HG02852 (cell line): ENCODE measurements at regions not wholly inside any gene's neighbourhood (a gene's known extent, or its start where the extent isn't known, plus 50 kb on each side); places are given as distances from the start of the nearest gene placed in this dataset.

Experiments
- ATAC-seq: cut with Tn5 transposase; IDR thresholded peaks from one replicate; pipeline ENCODE4 v1.9.1; 2021; ENCODE audit warnings: mild to moderate bottlenecking, moderate library complexity; ENCODE audit not compliant: unreplicated experiment

DNA sequence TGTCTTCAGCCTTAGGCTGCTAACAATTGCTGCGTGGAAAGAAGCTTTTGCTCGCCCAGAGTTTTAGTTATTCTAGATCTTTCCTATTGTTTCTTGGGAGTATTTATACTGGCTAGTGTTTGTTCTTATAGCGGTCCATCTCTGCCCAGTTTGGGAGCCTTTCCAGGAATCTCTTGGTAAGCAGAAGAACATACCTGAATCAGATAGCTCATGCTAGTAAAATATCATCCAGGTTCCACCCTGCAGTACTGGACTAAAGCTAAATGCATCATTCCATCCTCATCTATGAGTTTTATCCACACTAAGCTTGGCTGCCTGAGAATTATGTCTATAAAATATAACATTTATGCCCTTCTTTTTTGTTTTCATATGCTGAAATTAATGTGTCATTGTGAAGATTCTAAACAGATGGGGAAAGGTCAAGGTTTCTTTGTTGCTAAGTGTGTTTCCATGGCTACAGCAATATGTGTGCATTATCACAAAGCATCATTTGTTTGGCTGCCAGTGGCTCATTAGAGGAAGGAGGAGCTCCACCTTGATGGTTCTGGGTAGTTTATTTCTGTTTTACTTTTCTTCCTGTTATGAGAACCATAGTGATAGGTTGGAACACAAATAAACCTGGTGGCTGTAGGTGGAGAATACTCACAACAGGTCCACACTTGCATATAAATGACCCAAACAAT, 182.8 kb downstream of the PIK3C3 start:
- no peak for ATAC-seq

DNA sequence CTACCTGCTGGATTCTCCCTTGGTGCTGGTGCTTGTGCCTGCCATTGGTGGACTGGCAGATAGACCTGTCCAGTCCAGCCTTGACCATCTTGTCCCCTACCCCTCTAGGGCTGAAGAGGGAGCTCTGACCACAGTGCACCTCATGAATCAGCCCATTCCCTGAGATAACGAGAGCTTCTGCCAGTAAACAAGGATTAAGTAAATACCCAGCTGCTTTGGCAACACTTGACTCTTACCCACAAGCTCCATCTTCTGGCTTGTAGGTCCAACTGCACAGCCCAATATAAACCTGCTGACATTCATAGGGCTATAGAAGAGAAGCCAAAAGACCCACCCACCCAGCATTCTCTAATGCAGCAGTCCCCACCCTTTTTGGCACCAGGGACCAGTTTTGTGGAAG, 186.4 kb downstream of the PIK3C3 start:
- no peak for ATAC-seq

DNA sequence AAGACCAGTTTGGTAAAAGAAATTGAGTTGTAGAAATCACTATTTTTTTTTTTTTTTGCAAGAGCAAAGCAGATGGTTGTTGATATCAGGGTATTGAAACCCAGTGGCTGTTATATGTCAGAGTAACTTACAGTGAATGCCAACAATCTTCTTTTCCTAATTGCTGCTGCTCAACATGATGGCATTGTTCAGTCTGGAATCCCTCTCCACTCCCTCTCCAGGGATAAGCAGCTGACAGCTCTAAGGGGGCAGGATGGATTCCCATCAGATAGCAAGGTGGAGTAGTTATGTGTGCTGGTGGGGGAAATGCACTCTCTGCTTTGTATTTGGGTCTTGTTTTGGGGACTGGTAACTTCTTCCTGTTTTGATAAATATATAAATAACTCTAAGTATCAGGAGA, 200.0 kb downstream of the PIK3C3 start:
- ATAC-seq = no peak

DNA sequence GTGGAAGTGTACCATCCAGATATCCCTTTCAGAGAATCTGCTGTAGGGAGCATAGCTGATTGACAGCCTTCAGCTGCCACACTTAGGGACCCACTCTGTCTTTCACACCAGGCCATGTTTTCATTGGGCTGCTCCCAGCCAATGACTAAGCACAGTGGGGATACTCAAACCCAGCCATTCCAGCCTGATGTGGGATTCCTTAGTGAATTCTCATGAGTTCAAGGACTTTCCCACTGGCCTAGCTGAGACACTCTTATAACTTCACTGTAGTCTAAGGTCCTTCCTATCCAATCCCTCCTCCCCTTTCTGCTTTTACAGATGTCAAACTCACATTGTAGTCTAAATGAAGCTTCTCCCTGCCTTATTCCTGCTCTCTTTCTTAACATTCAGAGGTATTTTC, 201.2 kb downstream of the PIK3C3 start:
- ATAC-seq = no peak

DNA sequence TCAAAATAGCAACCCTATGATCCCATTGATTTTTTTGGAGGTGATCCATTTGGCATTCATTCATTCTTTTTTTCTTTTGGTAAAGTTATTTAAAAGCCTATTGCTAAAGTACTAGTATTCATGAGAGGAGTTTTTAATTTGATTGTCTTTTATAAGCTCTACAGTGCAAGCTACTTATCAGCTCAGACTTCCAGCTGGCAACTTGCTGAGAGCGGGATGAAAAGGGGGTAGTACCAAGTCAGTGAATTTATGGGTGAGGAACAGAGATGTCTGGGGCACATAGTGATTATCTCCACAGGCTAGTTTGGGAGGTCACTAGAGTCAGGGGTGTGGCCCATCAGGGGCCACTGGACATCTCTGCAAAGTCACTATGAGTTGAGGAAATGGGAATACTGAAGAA, 202.4 kb downstream of the PIK3C3 start:
- no peak for ATAC-seq

- ATAC-seq = no peak
Measured at GRCh38 chr18:42157878-42158277, 202.8 kb downstream of the PIK3C3 start.

- ATAC-seq = no peak
Measured at GRCh38 chr18:42159146-42159545, 204.1 kb downstream of the PIK3C3 start.

DNA sequence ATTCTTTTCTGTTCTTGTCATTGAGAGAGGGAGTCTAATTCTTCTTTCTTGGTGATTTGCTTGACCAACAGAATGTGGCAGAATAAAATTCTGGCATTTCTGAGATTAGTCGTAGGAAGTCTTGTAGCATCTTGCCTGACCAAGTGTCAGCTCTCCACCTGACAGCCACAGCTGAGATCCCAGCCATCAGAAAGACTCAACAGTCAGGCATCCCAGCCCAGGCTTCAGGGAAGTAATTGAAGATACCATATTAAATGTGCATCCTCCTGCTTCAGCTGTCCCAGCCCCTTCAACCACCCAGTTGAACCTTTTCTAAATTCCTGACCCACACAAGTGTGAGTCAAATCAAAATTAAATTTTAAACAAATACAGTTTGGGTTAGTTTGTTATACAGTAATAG, 208.3 kb downstream of the PIK3C3 start:
- no peak for ATAC-seq

- ATAC-seq = no peak
Measured at GRCh38 chr18:42164556-42164955, 209.5 kb downstream of the PIK3C3 start.

GRCh38 chr18:42165922-42166513, 211.0 kb downstream of the PIK3C3 start:
- ATAC-seq = no peak

DNA sequence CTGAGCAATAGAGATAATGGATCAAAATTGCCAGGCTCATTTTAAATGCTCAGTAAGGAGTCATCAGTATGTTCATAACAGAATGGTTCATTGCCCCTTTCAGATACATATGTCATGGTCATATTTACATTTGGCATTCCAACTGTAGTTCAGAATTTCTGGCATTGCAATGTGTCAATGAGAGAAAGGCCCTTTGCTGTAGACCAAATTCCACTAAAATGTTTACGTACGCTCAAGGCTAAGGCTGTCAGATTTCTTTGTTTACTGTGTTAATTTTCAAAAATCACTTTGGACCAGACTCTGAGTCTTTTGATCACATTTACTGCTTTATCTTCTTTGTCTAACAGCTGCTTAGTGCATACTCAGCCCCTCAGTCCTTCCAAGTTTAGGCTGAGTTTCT, 213.5 kb downstream of the PIK3C3 start:
- ATAC-seq = no peak

- no peak for ATAC-seq
Measured at GRCh38 chr18:42168907-42169306, 213.9 kb downstream of the PIK3C3 start.

- no peak for ATAC-seq
Measured at GRCh38 chr18:42174909-42175308, 219.9 kb downstream of the PIK3C3 start.

DNA sequence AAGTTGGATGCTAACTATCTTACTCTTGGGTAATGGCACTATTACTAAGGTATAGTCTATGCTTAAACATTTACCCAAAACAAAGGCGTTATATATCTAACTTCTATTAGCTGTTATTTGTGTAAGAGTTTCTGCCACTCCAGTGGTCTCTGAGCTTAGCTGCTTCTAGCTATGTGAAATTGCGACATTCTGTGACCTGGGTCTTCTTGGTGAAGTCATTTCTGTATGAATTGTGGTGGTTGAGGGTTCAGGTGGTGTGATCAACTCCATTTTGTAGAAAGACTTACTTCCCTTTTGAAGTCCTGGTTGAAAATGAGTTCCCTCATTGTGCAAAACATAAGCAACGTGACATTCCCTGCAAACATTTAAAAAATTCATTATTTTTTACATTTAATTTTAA, 221.6 kb downstream of the PIK3C3 start:
- no peak for ATAC-seq

DNA sequence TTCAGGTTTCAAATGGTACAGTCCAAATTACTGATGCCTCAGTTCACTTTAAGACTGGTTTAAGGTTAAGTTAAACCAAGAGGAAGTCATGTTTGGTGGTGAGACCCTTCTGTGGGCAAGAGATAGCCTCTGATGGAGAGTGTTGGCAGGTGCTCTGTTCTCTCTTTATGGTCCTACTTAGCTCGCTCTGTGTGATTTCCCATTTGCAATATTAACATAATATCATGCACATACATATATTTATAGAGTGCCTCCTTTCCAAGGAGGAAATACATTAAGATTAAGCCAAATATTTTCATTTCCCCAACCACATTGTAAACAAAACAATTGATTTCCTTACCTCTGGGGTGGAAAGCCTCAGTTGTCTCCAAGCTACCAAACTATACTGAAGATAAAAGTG, 222.4 kb downstream of the PIK3C3 start:
- no peak for ATAC-seq

DNA sequence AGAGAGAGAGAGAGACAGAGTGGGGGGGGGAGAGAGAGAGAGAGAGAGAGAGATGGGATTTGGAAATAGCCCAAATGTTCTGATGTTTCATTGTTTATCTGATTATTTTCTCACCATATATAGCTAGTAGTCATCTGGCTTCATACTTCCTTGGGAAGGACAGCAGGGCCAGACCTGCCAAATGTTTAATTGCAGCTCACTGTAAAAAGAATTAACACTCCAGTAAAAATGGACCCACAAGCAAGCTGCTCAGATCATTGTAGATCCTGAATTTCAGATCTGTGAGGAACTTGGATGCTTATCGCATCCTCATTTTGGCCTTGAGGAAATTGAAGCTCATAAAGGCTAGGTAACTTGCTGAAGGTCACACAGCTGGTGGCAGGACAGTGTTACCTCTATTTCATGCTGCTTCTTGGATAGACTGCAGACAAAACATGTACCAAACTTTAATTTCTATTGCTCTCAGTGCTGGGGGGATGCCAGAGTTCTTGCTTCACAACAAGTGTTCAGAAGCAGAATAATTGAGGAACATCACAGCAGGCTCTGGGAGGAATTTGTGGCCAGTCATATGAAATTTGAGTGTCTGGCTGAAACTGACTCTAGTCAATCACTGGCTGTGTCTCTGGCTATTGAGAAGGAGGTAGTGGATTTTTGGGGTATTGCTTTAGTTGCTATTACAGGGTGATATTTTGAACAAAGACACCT, 223.5 kb downstream of the PIK3C3 start:
- no peak for ATAC-seq

GRCh38 chr18:42179542-42180121, 224.6 kb downstream of the PIK3C3 start:
- no peak for ATAC-seq

DNA sequence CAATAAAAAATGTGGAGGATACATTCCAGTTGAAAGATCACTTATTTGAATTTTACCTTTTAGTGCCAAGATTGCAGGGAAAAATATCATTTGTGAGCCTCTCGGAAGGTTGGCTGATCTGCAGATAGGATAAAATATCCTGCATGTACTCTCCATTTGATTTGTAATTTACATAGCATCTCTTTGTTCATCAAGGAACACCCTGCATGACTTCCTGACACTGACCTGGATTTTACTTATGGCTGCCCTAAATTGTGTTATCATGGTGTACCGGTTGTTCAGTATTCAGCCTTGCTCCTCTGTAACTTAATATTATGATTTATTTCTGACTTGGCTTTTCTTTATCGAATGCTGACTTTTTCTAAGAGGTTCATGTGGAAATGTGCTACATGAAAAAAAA, 226.4 kb downstream of the PIK3C3 start:
- no peak for ATAC-seq

- ATAC-seq = no peak
Measured at GRCh38 chr18:42182728-42183700, 228.0 kb downstream of the PIK3C3 start.

GRCh38 chr18:42183746-42184145, 228.7 kb downstream of the PIK3C3 start:
- ATAC-seq = no peak
